PC-9 (cell line): ENCODE measurements at regions not wholly inside any gene's neighbourhood (a gene's known extent, or its start where the extent isn't known, plus 50 kb on each side); places are given as distances from the start of the nearest gene placed in this dataset.

Source experiments
- CTCF ChIP-seq: fragments of 200-600 bp; sonication (generic); conservative IDR thresholded peaks from 2 replicates; pipeline ENCODE4 v1.6.1; 2017; ENCODE audit warnings: mixed run types, antibody characterized with exemption, mild to moderate bottlenecking, moderate library complexity
- EZH2 ChIP-seq: fragments of 200-600 bp; sonication (generic); IDR thresholded peaks from 2 replicates; pipeline ENCODE4 v1.8.0; 2017; ENCODE audit warnings: antibody characterized with exemption, low read depth

DNA sequence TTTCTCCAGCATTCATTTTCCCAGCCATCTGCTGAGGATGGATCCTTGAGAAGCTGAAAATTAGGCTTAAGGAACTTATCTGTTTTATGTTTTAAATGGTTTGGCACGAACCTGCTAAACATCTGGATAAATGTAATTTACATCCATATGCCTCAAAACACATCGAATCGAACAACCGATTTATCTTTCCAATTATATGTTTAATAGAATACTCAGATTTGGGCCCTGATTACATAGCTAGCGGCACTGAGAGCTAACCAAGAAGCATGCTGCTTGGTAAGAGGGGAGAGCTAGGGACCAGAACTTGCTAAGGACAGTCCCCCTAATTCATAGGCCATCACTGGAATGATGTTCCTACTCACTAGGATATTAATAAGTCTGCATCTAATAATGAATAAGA lies 144.4 kb downstream of the BUB3 start:
- TF ChIP-seq CTCF (no peak), EZH2 (no peak)
